GM21367 (cell line): ENCODE measurements at regions not wholly inside any gene's neighbourhood (a gene's known extent, or its start where the extent isn't known, plus 50 kb on each side); places are given as distances from the start of the nearest gene placed in this dataset.
"Not testable (repeated sequence)": the region's sequence is repeated elsewhere in the genome, so short reads cannot be mapped to it uniquely, and the experiment has no call there.

Source experiments
- ATAC-seq: cut with Tn5 transposase; IDR thresholded peaks from one replicate; pipeline ENCODE4 v1.9.1; 2021; ENCODE audit not compliant: unreplicated experiment

DNA sequence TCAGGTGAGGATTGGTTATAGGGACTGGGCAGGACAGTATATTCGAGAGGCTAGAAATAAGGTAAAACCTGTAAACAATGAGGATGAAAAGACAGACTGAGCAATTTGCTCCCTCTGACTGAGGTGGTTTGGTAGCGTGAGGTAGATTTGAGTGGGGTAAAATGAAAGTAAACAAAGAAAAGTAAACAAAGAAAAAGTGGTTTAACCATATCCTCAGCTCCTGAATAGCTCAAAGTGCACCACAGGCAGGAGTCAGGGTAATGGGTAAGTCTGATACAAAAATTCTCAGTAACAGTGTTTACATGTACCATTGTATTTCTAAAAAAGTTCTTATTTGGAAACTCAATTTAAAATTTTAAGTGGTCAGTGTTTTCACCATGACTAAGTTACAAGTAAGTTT, 203.1 kb upstream of the ARRDC3 start:
- no peak for ATAC-seq

- no peak for ATAC-seq
These were observed 201.2 kb upstream of the ARRDC3 start for GRCh38 chr5:91584352-91584751.

- ATAC-seq, result not testable (repeated sequence)
These were observed 182.9 kb upstream of the ARRDC3 start for GRCh38 chr5:91566012-91566411.

DNA sequence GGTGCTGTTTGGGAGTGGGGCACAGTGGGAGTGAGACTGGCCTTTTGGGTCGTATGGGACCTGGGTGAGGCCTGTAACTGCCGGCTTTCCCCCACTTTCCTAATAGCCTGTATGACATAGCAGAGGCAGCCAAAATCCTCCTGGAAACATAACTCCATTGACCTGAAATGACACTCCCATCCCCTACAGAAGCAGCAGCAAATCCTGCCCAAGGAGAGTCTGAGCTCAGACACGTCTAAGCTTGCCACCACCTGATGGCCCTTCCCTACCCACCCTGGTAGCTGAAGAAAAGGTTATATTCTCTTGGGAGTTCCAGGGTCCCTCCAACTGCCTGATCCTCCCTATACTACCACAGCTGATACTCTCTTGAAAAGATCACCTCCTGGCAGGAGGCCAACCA, 179.8 kb upstream of the ARRDC3 start:
- ATAC-seq, result no peak

DNA sequence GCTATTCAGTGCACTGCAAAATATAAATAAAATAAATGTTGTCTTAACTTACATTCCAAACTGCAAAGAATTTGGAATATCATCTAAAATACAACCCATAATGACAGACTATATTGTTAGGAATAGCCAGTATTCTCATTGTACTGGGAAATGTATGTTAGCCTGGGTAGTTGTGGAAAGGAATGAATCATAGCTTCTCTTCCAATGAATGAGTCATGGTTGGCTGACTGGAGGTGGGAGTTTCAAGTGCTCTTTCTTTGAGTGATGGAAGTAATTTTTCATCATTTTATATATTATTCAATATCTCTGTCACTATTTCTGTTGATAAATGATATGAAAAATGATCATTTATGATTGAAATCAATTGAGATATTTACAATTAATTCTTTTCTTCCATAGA, 158.6 kb upstream of the ARRDC3 start:
- ATAC-seq, result no peak

DNA sequence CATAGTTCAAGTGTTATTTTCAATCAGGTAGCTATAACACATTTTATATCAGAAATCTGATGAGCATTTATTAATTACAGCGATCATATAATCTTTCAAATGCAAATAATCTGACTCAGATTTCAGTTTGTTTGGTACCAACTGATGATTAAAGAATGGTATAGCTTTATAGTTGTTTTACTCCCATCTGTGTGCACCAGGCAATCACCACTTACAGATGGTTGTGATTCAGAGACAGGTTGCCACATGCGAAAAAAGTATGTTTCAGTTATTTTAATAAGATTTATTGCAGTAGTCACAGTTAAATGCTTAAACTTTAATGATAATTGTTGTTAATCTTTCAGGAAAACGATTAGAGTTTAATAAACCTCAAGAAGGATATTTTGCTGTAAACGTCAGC, 155.1 kb upstream of the ARRDC3 start:
- no peak for ATAC-seq

DNA sequence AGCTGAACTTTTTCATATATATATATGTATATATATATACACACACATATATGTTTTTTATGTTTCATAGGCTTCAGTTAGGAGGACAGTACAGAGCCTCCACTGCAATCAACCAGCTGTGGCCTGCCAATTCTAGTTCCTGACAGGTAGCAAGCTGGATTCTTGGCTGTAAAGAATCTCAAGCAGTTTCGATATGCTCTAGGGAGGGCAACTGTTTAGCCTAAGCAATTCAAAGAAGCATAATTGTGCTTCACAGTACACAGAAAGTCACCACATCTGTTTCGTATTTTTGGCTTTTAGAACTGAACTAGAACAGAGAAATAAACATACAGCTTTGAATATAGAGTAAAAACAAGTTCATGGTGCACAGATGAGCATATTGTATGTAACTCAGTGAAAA, 152.4 kb upstream of the ARRDC3 start:
- no peak for ATAC-seq

GRCh38 chr5:91534332-91534731, 151.2 kb upstream of the ARRDC3 start:
- ATAC-seq, result no peak

GRCh38 chr5:91532779-91533178, 149.7 kb upstream of the ARRDC3 start:
- ATAC-seq, result no peak

DNA sequence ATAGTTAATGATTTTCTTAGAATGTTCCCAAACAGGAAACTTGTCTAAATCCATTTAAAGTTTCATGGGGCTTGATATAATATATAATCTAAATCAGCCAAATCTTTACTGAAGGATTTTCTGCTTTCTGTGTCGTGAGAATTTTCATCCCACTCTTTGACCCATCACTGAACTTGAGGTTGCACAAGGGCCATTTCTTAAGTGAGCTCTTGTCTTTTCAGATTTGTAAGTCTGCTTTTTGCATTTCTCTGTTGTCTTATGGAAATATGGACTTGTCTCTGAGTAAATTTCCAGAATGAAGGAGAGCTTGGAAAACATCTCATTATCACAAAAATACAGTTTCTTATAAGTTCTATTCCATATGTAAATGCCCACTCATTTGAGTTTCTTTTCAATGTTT, 149.2 kb upstream of the ARRDC3 start:
- no peak for ATAC-seq

DNA sequence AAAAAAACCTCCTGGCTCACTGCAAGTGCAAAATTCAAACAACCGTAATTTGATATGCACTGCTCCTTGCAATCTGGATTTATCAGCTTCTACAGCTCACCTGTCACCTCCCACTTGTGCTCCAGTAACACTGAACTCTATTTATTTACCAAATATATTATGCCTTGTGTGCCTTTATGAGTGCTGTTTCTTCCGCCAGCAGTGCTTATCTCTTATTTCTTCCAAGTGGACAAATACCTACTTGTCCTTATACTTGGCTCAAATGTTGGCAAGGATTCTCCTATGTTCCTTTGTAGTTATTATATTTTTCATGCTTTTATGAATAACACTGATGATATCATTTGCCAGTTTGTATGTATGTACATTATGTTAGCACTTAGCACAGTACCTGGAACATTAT, 145.7 kb upstream of the ARRDC3 start:
- ATAC-seq, result no peak

DNA sequence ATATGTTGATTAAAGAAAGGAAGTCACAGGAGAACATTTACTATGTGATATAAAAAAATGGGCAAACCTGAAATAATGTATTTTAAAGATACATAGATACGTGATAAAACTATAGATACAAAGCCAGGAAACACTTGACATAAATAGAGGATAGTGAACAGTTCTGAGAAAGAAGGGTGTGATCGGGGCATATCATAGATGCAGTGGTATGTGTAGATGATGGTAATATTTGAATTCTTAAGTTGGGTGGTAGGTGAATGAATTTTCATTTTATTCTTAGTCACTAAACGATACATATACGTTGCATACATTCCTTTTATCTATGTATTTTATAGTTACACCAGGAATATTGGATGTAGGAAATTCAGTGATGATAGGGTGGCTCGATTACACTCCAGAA, 138.7 kb upstream of the ARRDC3 start:
- ATAC-seq, result no peak

GRCh38 chr5:91521334-91521733, 138.2 kb upstream of the ARRDC3 start:
- ATAC-seq, result no peak

- no peak for ATAC-seq
These were observed 131.3 kb upstream of the ARRDC3 start for GRCh38 chr5:91514400-91514799.

DNA sequence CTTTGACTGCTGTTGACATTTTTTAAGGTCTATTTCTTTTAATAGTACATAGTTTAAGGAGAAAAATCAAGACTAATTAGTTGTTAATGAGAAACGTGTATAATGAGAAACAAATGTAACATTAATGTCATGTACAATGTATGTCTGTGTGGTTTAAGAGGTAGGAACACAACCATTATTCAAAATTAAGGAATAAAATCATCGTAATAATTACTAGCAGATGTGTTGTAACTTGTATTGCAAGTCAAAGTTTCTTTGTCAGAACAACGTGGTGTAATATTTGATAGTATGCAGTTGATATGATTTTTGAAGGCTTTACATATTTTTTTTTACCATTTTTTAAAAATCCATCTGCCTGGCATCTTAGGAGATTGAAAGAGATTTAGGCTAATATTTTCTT, 120.2 kb upstream of the ARRDC3 start:
- ATAC-seq, result no peak

DNA sequence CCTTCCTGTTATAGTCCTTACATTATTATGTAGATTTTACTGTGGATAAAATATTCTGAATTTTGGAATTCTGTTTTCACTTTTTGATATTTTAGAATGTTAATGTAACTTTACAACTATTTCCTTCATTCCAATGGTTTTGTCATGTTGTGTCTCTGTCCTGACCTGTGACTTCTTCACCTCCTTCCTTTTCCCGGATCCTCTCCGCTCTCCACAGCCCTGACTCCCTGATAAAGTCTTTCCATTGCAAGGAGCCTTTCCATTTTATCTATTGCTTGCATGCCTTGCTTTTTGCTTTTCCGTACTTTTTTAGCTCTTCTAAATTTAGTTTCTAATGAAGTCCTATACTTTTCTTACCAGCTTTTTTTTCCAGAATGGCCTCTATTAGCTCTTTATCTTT, 117.6 kb upstream of the ARRDC3 start:
- no peak for ATAC-seq

GRCh38 chr5:91499943-91500531, 116.9 kb upstream of the ARRDC3 start:
- ATAC-seq, result peak; percentile 59

- no peak for ATAC-seq
These were observed 112.6 kb upstream of the ARRDC3 start for GRCh38 chr5:91495699-91496098.

GRCh38 chr5:91494447-91494996, 111.4 kb upstream of the ARRDC3 start:
- ATAC-seq, result no peak

DNA sequence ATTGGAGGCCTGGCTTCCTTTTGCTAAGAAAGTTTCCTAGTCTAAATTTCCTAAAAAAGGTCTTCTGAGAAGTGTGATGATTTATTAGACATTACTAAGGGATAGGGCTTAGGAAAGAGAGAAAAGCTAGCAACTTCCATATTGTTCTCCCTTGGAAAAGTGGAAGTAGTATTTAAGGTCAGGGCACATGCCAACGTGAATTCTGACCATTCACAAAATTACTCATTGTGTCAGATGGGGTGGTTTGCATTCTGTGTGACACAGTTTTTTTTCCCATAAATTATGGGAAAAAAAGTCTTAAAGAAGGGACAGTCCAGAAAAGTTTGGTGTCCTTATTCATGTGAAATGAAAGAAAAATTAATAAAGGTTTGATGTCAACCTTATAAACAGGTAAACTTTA, 110.0 kb upstream of the ARRDC3 start:
- ATAC-seq, result no peak

DNA sequence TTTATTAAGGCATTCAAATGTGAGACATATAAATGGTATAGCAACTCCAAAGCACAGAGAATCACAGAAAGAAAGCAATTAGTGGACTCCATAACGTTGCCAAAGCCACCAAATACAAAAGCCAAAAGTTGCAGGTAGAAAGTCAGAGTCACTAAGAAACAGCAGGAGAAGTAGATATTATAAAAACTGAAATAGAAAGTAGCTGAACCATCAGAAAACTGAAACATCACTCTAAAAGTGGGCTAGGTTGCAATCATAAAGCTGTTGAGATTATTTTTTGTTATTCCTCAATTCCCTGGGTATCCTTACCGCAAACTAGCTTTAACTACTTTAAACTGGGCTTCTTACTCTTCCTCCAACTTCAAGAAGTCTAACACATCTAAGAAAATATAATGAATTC, 108.1 kb upstream of the ARRDC3 start:
- ATAC-seq, result no peak

GRCh38 chr5:91490316-91490715, 107.2 kb upstream of the ARRDC3 start:
- no peak for ATAC-seq

- ATAC-seq, result no peak
These were observed 104.3 kb upstream of the ARRDC3 start for GRCh38 chr5:91487420-91487819.
